A204.1 (cell line): ENCODE measurements at regions not wholly inside any gene's neighbourhood (a gene's known extent, or its start where the extent isn't known, plus 50 kb on each side); places are given as distances from the start of the nearest gene placed in this dataset.
"Not testable (repeated sequence)": the region's sequence is repeated elsewhere in the genome, so short reads cannot be mapped to it uniquely, and the experiment has no call there.

ENCODE experiments used
- FAIRE-seq: peaks from 2 replicates; lab custom pipeline; 2012; peaks lifted over from hg19 to GRCh38; lab: Jason Lieb, UNC

DNA sequence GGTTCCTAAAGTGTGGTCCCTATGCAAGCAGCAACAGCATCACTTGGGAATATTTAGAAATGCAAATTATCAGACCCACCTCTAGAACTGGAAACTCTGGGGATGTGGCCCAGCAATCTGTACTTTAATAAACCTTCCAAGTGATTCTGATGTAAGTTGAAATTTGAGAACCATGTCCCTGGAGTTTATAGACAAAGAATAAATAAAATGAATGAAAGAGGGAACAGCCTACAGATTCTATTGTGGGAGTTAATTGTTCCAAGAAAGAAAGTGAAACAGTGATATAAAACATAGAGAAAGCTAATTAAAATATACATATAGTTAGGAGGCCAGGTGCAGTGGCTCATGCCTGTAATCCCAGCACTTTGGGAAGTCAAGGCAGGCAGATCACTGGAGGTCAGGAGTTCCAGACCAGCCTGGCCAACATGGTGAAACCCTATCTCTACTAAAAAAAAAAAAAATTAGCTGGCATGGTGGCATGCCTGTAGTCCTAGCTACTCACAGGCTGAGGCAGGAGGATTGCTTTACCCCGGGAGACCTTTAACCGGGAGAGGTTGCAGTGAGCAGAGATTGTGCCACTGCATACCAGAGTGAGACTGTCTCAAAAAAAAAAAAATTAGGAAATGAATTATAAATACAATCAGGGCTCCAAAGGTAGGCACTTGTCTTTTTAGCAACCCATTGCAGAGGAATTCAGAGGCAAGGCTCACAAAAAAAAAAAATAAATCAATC lies 507.5 kb downstream of the NAV3 start:
- no peak for FAIRE-seq

DNA sequence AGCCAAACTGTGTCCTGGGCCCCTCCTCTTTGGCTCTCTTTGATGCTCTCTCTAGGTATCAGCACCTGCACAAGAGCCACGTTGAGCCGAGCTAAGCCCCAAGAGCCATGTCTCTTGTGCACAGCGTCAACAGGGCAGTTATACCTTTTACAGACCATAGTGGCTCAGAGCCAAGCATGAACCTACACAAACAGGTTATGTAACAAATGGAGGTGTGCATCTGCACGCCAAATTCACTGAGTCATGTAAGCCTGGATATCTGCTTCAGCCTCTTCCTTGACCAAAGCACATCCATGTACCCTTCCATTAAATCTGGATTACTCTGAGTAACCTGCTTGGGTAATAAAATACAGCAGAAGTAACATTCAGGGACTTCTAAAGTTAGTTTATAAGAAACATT lies 509.7 kb downstream of the NAV3 start:
- no peak for FAIRE-seq

DNA sequence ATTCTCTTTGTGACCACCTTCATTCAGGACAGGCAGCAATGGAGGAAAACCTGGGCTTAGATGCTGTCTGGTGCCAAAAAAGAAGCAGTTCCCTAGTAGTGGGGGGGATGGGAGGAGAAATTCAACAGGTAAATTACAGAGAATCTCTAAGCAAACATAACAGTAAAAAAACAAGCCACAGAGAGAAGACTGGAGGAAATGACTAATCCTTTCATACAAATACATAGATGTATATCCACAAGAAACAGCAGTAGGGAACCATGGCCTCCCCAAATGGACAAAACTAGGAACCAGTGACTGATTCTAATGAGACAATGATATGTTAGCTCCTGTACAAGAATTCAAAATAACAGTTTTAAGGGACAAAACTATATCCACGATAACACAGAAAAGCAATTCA lies 513.0 kb downstream of the NAV3 start:
- no peak for FAIRE-seq

DNA sequence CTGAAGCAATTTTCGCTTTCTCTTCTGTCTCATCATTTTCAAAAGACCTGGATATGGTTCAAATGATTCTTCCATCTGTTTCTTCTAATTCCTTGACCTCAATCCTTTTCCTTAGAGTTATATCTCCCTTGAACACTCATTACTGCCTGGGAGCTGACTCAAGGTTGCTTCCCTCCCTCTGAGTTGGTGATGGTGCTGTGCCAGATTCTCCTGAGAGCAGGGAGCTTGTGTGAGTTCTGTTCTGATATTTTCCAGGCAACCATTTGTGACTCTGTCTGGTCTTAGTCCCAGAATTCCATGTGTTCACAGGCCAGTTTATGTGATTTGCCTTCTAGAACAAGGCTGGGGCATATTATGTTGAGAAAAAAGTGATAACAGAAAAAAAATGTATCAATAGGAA lies 505.1 kb upstream of the SYT1 start:
- FAIRE-seq, result no peak

DNA sequence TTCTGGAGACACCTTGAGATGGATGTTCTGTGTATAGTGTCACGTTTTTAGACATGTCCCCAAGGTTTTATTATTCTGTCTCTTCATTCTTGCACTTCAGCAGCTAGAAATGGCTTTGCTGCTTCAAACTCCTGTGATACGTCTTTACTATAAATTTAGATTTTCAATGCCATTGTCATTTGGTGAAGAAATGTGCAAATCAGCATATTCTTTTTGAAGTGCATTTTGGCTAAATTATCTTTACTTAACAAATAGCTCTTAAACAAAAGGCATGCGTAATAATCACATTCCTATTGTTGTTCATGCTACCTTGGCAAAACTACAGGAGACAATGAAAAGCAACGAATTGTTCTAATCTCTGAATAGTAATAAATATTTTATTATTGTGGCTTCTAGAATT lies 502.9 kb upstream of the SYT1 start:
- no peak for FAIRE-seq

DNA sequence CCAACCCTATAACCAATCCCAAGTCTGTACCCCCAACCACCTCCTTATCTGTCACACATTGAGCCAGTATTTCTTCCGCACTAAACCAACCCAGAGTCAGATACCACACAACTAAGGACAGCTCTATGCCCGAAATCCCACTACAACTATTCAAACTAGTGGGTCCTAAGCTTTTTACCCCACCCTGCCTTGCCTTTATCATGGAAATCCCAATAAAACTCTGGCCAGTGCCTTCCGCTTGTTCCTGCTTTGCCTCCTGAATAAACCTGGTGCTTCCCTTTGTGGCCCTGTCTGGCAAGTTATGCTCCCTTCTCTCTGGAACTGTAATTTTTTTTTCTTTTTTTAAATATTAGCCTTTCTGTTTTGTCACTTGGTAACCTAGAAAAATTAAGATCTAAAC lies 493.3 kb upstream of the SYT1 start:
- no peak for FAIRE-seq

DNA sequence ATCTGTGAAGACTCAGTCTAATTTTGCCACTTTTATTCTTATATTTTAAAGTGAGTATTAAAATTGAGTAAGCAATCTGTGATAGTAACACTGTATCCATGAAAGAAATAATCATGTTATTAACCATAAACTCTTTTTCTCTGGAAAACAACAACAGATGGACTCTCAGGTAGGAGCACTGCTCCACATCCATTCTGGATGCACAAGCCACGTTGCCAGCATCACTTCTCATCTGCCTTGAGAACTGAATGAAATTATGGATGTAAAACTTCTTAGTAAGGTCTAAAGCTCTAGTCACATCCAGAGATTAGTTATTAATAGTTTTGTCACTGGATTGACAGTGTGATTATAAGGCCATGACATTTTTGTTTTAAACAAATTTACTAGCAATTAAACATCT lies 489.1 kb upstream of the SYT1 start:
- FAIRE-seq, result no peak

DNA sequence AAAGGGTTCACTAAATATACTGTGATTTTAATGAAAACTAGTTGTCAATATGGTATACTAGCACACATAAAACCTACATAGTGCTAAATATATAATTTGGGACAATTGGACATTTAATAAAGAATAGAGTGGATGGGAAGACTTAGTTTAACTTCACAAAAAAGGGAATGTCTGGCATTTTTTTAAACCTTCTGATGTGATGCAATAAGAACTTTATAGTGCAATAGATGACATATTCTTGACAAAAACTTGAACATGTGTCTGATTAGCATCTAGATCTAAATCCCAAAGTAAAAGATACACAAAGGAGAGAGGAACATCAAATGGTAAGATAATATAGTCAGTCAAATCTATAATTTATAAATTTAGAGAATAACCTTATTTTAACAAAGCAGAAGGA lies 488.3 kb upstream of the SYT1 start:
- FAIRE-seq, result no peak

DNA sequence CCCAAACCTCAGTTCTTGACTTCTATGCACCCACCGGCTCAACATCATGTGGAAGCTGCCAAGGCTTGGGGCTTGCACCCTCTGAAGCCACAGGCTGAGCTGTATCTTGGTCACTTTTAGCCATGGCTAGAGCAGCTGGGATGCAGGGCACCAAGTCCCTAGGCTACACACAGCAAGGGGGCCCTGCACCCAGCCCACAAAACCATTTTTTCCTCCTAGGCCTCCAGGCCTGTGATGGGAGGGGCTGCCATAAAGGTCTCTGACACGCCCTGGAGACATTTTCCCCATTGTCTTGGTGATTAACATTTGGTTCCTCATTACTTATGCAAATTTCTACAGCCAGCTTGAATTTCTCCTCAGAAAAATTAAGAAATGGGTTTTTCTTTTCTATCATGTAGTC lies 485.5 kb upstream of the SYT1 start:
- FAIRE-seq, result not testable (repeated sequence)

DNA sequence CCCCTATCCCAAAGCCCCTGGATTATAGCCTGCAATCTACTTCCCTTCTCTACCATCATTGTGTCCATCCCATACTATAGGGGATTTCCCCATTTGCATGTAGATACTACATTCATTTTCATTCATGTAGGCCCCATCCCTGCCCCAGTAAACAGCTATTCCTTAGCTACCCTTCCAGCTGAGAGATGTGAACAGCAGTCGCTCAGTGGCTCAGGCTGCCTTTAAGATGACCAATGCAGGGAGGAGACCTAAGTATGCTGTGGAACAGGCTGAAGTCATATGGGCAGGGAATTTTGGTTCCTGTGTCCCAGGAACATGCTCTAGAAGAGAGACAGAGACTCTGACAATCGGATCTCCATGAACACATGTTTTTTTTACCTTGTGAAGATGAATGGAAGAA lies 481.2 kb upstream of the SYT1 start:
- no peak for FAIRE-seq

DNA sequence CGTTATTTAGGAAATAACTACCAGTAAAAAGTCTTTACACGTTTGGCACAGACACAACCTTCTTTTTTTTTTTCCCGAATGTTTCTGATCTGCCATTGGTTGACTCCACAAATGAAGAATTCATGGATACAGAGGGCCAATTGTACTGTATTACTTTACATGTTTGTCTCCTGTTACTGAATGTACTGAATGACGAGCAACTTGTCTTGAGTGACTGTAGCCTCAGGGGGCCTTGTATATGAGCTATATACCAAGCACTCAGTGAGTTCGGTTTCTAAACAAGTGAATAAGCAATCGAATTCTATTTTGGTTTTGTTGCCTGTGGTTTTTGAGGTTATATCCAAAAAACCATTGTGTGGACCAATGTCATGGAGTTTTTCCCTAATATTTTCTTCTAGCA lies 480.0 kb upstream of the SYT1 start:
- FAIRE-seq, result no peak

DNA sequence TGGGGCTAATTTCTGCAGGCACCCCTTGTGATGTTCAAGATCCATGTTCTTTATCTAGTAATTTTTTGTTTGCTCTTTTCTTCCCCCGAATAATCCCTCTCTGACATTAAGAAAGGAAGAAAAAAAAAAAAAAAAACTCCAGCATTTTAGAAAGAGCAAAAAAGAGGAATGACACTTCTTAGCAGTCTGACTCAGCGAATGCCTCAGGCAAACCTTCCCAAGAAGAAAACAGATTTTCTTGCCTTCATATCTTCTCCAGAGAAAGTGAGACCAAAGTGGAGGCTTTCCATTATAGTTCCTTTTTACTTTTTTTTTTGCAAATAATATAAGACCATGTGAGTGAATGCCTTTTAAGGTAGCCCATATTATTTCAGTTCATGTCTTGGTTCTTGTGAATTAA lies 479.0 kb upstream of the SYT1 start:
- no peak for FAIRE-seq

DNA sequence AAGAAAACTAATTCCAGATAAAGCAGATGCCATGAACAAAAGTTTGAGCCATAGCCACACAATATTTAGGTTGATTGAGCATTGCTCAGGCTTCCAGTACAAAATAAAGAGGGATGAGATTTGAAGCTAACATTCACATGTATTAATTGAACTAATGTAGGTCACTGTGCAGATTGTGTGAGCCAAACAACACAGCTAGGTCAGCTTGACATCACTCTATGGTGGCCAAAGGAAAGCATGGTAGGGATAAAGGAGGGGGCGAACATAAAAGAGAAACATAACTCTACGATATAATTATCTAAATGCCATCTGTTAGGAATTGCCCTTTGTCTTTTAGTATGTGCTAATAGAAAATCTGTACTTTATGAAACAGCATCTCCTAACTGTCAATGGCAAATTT lies 477.7 kb upstream of the SYT1 start:
- FAIRE-seq, result no peak

DNA sequence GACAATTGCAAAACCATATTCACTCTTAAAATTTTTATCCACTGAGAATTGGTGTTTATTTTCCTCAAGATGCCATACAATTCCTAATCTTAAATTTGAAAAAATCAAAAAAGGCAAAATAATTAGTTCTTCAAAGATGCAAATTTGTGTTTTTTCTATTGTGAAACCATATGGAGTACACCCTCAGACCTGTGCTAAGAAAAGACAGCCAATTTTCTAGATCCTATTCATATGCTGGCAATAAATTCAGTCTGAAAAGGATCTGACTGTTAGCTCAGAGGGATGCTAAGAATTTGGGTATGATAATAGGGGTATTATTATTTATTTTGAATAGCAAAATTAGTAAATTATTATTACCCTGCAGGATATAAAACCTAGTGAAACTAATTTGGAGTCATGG lies 476.9 kb upstream of the SYT1 start:
- no peak for FAIRE-seq

DNA sequence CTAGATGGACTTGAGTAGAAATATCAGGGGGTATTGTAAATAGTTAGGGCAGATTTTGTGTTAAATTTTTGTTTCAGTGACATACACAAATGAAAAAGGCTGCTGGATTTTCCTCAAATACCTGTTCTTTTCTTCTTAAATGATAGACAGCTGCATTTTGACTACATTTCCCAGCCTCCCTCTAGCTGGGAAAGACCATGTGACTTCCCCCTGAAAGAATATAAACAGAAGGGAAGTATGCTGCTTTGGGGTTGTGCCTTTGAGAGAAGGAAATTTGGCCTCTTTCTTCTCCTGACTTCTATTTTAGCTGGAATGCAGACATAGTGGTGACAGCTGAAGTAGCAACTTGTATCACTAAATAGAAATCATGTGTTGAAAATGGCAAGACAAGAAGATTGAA lies 476.1 kb upstream of the SYT1 start:
- no peak for FAIRE-seq

DNA sequence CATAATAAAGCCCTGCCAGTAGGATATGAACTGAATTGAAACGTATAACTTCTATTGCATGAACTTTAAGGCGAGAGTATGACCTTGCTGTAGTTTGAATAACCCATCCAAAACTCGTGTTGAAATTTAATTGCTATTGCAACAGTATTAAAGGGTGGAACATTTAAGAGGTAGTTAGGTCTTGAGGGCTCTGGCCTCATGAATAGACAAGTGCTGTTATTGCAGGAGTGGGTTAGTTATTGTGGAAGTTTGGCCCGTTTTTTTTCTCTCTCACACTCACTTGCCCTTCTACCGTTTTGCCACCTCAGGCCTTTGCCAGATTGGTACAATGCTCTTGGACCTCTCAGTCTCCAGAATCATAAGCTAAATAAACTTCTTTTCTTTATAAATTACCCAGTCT lies 473.7 kb upstream of the SYT1 start:
- FAIRE-seq, result no peak

DNA sequence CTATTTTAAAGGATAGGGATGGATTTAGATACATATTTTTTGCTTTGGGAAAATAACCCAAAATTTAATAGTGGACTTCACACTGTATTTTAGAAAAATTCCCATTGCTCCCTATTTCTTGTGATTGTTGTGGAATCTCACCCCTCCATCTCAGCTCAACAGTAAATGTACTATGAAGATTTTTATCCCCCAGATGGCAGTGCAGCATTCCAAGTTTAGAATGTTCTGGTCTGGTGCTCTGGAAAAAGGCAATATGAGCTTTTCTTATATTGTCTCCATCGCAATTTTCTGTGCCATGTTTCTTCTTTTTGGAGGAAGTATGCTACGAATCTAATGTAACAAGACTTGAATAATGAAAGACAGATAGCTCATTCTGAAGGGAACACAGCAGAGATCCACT lies 471.7 kb upstream of the SYT1 start:
- no peak for FAIRE-seq

DNA sequence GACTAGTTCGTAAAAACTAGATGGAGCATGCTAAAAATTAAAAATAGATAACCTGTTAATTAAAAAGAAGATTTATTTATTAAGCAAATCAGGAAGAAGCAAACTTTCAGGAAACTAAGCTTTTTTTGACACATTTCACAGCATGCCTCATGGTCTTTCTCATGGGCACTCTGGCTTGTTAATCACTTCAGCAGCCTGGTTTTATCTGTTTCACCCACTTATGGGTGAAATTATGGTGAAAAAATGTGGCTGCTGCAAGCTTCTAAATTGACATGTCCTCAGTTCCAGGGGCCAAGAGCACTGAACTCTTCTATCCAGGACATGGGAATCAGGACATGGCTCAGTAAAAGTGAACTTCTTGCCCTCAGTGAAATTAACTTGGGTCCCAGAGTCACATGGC lies 468.6 kb upstream of the SYT1 start:
- FAIRE-seq, result no peak

DNA sequence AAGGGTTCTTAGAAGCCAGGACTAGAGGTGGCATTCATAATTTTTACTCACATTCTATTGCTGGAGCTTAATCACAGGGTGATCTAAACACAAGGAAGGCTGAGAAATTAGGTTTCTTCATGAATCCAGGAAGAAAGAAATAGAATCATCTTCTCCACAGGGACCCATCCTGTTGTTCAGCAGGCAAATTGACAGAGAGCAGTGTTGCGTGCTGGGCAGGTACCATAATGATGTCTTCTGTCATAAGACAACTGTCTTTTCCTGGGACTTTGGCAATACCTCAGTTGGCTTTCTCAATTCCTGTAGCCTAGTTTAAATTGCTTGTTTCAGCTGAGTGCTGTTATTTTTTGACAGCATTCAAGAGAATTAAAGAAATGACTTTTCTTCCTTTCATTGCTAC lies 468.0 kb upstream of the SYT1 start:
- FAIRE-seq, result no peak

DNA sequence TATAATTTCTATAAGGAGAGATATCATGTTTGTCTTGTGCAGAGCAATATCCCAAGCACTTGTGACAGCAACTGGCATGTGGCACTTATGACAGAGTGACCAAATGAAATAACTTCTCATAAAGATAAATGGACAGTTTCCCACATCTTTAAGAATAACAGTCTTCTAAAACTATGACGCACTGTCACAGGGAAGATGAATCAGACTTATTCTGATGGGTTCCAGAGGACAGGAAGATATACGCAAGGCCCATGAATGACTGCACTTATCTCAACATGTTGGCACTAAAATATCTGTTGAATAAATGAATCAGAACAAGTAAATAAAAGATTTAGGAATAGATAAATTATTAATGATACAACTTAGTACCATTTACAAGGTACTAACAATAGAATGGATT lies 465.8 kb upstream of the SYT1 start:
- FAIRE-seq, result no peak

DNA sequence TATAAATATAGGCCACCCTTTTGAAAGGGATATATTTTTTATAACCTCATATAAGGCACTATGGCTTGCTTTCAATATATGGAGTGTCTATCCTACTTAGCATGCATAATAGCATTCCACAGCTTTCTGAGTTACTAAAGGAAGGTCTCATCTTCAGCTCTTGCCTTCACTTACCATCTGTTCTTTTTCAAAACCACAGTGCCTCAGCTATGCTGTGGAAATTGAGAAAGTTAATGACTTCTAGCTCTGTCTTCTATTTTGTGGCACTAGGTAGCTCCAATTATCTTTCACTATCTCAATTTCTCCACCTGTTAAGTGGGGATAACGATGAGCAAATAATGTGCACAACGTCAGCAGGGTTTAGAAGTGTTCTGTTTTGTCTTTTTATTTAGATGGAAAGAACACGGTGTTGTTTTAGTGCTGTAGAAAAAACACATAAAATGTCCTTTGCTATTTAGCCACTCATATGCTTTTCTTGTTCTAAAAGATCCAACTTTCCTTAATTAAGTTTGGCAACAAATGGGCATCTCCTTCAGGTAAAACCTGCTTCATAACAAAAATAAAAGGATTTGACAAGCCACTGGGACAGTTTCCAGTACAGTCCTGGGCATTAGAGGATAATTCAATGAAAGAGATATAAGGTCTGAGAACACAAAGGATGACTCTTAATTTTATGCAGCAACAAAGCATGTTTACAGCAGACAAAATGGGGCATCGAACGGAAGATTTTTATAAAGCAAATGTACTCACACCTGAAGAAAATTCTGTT lies 462.0 kb upstream of the SYT1 start:
- FAIRE-seq, result no peak

DNA sequence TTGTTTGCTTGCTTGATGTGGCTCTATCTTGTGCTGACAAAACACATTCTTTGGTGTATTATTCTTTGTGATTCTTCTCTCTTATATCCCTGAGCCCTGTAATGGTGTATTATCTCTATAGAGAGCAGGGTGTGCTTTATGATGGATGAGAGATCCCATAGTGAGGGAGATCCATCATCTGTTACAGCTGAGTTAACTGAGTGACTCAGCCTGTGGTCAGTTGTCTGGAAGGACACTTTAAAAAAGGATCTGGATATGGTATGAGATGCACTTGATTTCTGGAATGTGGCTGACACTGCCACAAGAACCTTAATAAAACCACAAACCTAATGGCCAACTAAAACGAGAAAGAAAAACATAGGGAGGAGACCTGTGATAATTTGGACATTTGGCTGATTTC lies 461.4 kb upstream of the SYT1 start:
- FAIRE-seq, result no peak

DNA sequence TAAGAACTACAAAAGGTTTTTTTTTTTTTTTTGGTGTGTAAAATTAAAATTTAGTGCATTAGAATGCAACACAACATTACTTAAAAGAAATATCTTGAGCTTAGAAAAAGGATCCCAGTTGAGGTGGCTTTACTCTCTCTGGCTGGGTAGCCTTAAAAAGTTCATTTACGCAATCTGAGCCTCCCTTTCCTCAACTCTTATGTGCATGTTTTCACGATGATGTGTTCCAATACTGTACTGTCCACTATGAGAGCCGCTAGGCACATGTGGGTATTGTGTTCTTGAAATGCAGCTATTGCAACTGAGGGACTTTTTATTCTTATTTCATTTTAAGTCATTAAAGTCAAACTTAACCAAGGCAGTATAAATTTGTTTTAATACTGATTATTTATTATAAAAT lies 460.9 kb upstream of the SYT1 start:
- FAIRE-seq, result no peak

DNA sequence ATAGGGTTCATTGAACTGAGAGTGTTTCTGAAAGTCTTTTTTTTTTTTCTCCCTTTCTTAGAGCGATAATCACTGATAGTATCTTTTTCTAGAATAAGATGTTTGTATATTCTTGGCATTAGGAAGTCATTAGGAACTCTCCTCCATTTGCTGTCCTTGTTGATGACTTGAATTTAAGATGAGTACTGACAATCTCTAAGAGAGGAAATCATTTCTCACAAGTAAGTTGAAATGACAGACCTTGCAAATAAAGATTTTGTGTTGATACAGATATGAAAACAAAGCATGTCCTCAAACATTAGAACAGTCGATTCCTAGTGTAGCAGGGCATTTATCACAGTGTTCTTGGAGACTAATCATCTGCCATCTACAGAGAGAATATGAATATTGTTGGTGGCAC lies 458.4 kb upstream of the SYT1 start:
- FAIRE-seq, result no peak
